ENCODE measurements at regions not wholly inside any gene's neighbourhood (a gene's known extent, or its start where the extent isn't known, plus 50 kb on each side); places are given as distances from the start of the nearest gene placed in this dataset.

GRCh38 chr16:5693426-5693825 is 595.8 kb upstream of the EEF2KMT start:
- Histone ChIP-seq H3K4me3 (no peak overlapping the region), H3K27me3 (no peaks in the 10 kb centered on the region), H3K36me3 (no peaks in the 10 kb centered on the region), H3K9me3 (no peaks in the 10 kb centered on the region), H3K4me1 (no peaks in the 10 kb centered on the region), H3K27ac (no peak overlapping the region)
- in situ Hi-C loops (cut with MboI; ENCODE audit: low pct_ligation_motif_present in 1 of 4, low pct_unique_long_range_greater_than_20kb in 1 of 4, low sequenced_read_pairs in 3 of 4): no loop called here
- TF ChIP-seq EP300 (IDR thresholded peaks at IDR 0.05; ENCODE audit: low read depth): no peak
- no peak for TF ChIP-seq CTCF (IDR thresholded peaks at IDR 0.05)
- no peak for TF ChIP-seq POLR2AphosphoS5 (IDR thresholded peaks at IDR 0.05)
- TF ChIP-seq POLR2A (IDR thresholded peaks at IDR 0.05): no peak
- WGBS, 2 donors (ENCODE audit: low coverage in 1 of 2): 90 to 95% methylated on average over 3 of the region's 3 CpGs
- no peak for DNase-seq
- intact Hi-C loops (cut with DNase I; ENCODE audit: low total_unique reads): no loop called here

GRCh38 chr16:5681966-5682365 is 584.4 kb upstream of the EEF2KMT start:
- in situ Hi-C loops (cut with MboI; ENCODE audit: low pct_ligation_motif_present in 1 of 4, low pct_unique_long_range_greater_than_20kb in 1 of 4, low sequenced_read_pairs in 3 of 4): no loop called here
- H3K4me3 ChIP-seq: no peak overlapping the region
- intact Hi-C loops (cut with DNase I; ENCODE audit: low total_unique reads): no loop called here
- 93 to 100% methylated on average over 1 to 3 of the region's 3 CpGs for WGBS, 2 donors (ENCODE audit: low coverage in 1 of 2)
- no peaks in the 10 kb centered on the region for H3K27me3 ChIP-seq
- no peaks in the 10 kb centered on the region for H3K4me1 ChIP-seq
- no peak for DNase-seq
- no peaks in the 10 kb centered on the region for H3K36me3 ChIP-seq
- no peak for TF ChIP-seq POLR2A (IDR thresholded peaks at IDR 0.05)
- TF ChIP-seq POLR2AphosphoS5 (IDR thresholded peaks at IDR 0.05): no peak
- no peak for TF ChIP-seq EP300 (IDR thresholded peaks at IDR 0.05; ENCODE audit: low read depth)
- TF ChIP-seq CTCF (IDR thresholded peaks at IDR 0.05): no peak
- H3K27ac ChIP-seq: no peak overlapping the region
- H3K9me3 ChIP-seq: no peaks in the 10 kb centered on the region

GRCh38 chr16:5678371-5678770 is 580.8 kb upstream of the EEF2KMT start:
- no peak for DNase-seq
- no peaks in the 10 kb centered on the region for H3K9me3 ChIP-seq
- H3K4me3 ChIP-seq: no peak overlapping the region
- TF ChIP-seq EP300 (IDR thresholded peaks at IDR 0.05; ENCODE audit: low read depth) (no peak), POLR2AphosphoS5 (IDR thresholded peaks at IDR 0.05) (no peak), POLR2A (IDR thresholded peaks at IDR 0.05) (no peak), CTCF (IDR thresholded peaks at IDR 0.05) (no peak)
- H3K4me1 ChIP-seq: no peaks in the 10 kb centered on the region
- no peaks in the 10 kb centered on the region for H3K36me3 ChIP-seq
- intact Hi-C loops (cut with DNase I; ENCODE audit: low total_unique reads): no loop called here
- WGBS, 2 donors (ENCODE audit: low coverage in 1 of 2): 47 to 50% methylated on average over 3 to 7 of the region's 7 CpGs
- no peaks in the 10 kb centered on the region for H3K27me3 ChIP-seq
- no peak overlapping the region for H3K27ac ChIP-seq
- in situ Hi-C loops (cut with MboI; ENCODE audit: low pct_ligation_motif_present in 1 of 4, low pct_unique_long_range_greater_than_20kb in 1 of 4, low sequenced_read_pairs in 3 of 4): no loop called here

GRCh38 chr16:5671421-5671820 is 573.8 kb upstream of the EEF2KMT start:
- Histone ChIP-seq H3K27ac (no peak overlapping the region), H3K36me3 (no peaks in the 10 kb centered on the region), H3K9me3 (no peaks in the 10 kb centered on the region), H3K27me3 (no peaks in the 10 kb centered on the region), H3K4me1 (no peaks in the 10 kb centered on the region), H3K4me3 (no peak overlapping the region)
- DNase-seq: no peak
- in situ Hi-C loops (cut with MboI; ENCODE audit: low pct_ligation_motif_present in 1 of 4, low pct_unique_long_range_greater_than_20kb in 1 of 4, low sequenced_read_pairs in 3 of 4): no loop called here
- intact Hi-C loops (cut with DNase I; ENCODE audit: low total_unique reads): no loop called here
- WGBS, 2 donors (ENCODE audit: low coverage in 1 of 2): 78% methylated on average over 1 to 2 of the region's 2 CpGs
- TF ChIP-seq CTCF (IDR thresholded peaks at IDR 0.05): no peak
- no peak for TF ChIP-seq POLR2AphosphoS5 (IDR thresholded peaks at IDR 0.05)
- TF ChIP-seq EP300 (IDR thresholded peaks at IDR 0.05; ENCODE audit: low read depth): no peak
- no peak for TF ChIP-seq POLR2A (IDR thresholded peaks at IDR 0.05)

Data from transverse colon (tissue), 4 donors.